Smooth muscle cell (in vitro differentiated cells): ENCODE measurements at regions not wholly inside any gene's neighbourhood (a gene's known extent, or its start where the extent isn't known, plus 50 kb on each side); places are given as distances from the start of the nearest gene placed in this dataset.

Experiments
- DNase-seq: peaks from one replicate; lab custom pipeline; 2025; ENCODE audit not compliant: unreplicated experiment; lab: John Stamatoyannopoulos, UW
- H2AFZ ChIP-seq: fragments of 200-600 bp; sonication (generic); 2 replicates; pipeline ENCODE4 v1.6.0; 2016; ENCODE audit warnings: antibody characterized with exemption, low read depth, mild to moderate bottlenecking
- H3F3A ChIP-seq: fragments of 200-600 bp; sonication (generic); 2 replicates; pipeline ENCODE4 v1.6.0; 2017; ENCODE audit warnings: antibody characterized with exemption, low read depth
- H3K27ac ChIP-seq: fragments of 200-600 bp; sonication (generic); 2 replicates; pipeline ENCODE4 v1.5.1; 2016; ENCODE audit warnings: low read depth, mild to moderate bottlenecking
- H3K27me3 ChIP-seq: fragments of 200-600 bp; sonication (generic); 2 replicates; pipeline ENCODE4 v1.6.1; 2016; ENCODE audit warnings: low read depth, mild to moderate bottlenecking
- H3K36me3 ChIP-seq: fragments of 200-600 bp; sonication (generic); 2 replicates; pipeline ENCODE4 v1.5.1; 2016; ENCODE audit warnings: low read depth
- H3K4me1 ChIP-seq: fragments of 200-600 bp; sonication (generic); 2 replicates; pipeline ENCODE4 v1.5.1; 2016; ENCODE audit warnings: low read depth
- H3K4me2 ChIP-seq: fragments of 200-600 bp; sonication (generic); 2 replicates; pipeline ENCODE4 v1.6.0; 2016; ENCODE audit warnings: mild to moderate bottlenecking
- H3K4me3 ChIP-seq: fragments of 200-600 bp; sonication (generic); 2 replicates; pipeline ENCODE4 v1.5.1; 2016; ENCODE audit warnings: mild to moderate bottlenecking
- H3K79me2 ChIP-seq: fragments of 200-600 bp; sonication (generic); 2 replicates; pipeline ENCODE4 v1.6.0; 2016; ENCODE audit warnings: low read depth, mild to moderate bottlenecking
- H3K9ac ChIP-seq: fragments of 200-600 bp; sonication (generic); 2 replicates; pipeline ENCODE4 v1.6.0; 2016; ENCODE audit warnings: low read depth
- H3K9me3 ChIP-seq: fragments of 200-600 bp; sonication (generic); replicated peaks from 2 replicates; pipeline ENCODE4 v1.5.1; 2016; ENCODE audit warnings: low read depth
- H4K20me1 ChIP-seq: fragments of 200-600 bp; sonication (generic); 2 replicates; pipeline ENCODE4 v1.6.0; 2016; ENCODE audit warnings: low read depth
- WGBS: methylation state at CpG from one replicate; pipeline ENCODE4 v1.1.7; 2016; ENCODE audit warnings: low lambda C conversion rate; 5-methylcytosine and 5-hydroxymethylcytosine counted together
- TF ChIP-seq, protein P1 (sequence below): fragments of 200-600 bp; sonication (generic); IDR thresholded peaks from 2 replicates; pipeline ENCODE4 v1.5.1; 2017; ENCODE audit warnings: borderline replicate concordance, mild to moderate bottlenecking, antibody characterized with exemption; ENCODE audit not compliant: insufficient read depth, poor library complexity, severe bottlenecking

DNA sequence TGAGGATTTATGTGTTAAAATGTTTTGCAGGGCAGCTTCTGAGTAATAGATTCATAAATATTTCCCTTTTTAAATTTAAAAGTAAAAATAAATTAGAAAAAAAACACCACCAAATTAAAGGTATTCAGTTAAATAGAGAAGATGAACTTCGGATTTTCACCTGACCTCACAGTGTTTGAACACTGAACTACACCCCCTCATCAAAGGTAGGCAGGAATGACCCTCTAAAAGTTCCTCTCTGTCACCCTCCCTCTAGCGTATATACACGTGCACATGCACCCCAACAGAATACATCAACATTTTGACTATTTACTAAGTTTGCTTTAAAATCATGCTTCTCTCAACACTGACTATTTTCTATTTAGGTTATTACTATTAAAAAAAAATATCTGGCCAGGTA lies 528.3 kb downstream of the QKI start:
- Histone ChIP-seq H4K20me1 (no peaks in the 10 kb centered on the region), H3K4me2 (no peak overlapping the region), H3K79me2 (no peaks in the 10 kb centered on the region), H3K4me3 (no peak overlapping the region), H3K9ac (no peak overlapping the region), H3K27me3 (peaks cover 8% of the 10 kb centered on the region), H2AFZ (no peak overlapping the region), H3F3A (no peaks in the 10 kb centered on the region), H3K36me3 (no peaks in the 10 kb centered on the region), H3K9me3 (no peaks in the 10 kb centered on the region), H3K4me1 (peaks cover 45% of the 10 kb centered on the region), H3K27ac (no peak overlapping the region)
- 65% methylated on average over 3 of the region's 3 CpGs for WGBS
- no peak for DNase-seq
- TF ChIP-seq, protein P1, sequence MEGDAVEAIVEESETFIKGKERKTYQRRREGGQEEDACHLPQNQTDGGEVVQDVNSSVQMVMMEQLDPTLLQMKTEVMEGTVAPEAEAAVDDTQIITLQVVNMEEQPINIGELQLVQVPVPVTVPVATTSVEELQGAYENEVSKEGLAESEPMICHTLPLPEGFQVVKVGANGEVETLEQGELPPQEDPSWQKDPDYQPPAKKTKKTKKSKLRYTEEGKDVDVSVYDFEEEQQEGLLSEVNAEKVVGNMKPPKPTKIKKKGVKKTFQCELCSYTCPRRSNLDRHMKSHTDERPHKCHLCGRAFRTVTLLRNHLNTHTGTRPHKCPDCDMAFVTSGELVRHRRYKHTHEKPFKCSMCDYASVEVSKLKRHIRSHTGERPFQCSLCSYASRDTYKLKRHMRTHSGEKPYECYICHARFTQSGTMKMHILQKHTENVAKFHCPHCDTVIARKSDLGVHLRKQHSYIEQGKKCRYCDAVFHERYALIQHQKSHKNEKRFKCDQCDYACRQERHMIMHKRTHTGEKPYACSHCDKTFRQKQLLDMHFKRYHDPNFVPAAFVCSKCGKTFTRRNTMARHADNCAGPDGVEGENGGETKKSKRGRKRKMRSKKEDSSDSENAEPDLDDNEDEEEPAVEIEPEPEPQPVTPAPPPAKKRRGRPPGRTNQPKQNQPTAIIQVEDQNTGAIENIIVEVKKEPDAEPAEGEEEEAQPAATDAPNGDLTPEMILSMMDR = no peak

DNA sequence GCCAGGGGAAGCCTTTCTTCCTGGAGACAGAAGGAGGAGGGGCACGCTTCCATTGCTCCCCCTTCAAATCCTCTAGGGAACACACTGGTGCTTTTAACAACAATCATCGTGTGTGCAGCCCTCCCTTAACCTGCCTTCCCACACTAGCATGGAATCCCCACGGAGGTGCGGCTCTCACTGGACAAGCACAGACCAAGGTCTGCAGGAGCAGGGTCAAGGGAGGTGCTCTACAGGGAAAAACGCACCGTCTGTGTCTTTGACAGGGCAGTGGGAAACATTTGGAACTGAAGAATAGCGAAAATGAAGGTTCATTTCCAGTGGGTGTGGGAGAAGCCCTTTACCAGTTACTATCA lies 527.1 kb downstream of the QKI start:
- Histone ChIP-seq H3K9me3 (no peaks in the 10 kb centered on the region), H3K27me3 (peaks cover 8% of the 10 kb centered on the region), H3K36me3 (no peaks in the 10 kb centered on the region), H2AFZ (no peak overlapping the region), H4K20me1 (no peaks in the 10 kb centered on the region), H3K27ac (no peak overlapping the region), H3K4me1 (peaks cover 45% of the 10 kb centered on the region), H3K4me2 (no peak overlapping the region), H3F3A (no peaks in the 10 kb centered on the region), H3K79me2 (no peaks in the 10 kb centered on the region), H3K9ac (no peak overlapping the region), H3K4me3 (no peak overlapping the region)
- DNase-seq = no peak
- TF ChIP-seq, protein P1 = no peak
- WGBS = 73% methylated on average over 7 of the region's 7 CpGs

DNA sequence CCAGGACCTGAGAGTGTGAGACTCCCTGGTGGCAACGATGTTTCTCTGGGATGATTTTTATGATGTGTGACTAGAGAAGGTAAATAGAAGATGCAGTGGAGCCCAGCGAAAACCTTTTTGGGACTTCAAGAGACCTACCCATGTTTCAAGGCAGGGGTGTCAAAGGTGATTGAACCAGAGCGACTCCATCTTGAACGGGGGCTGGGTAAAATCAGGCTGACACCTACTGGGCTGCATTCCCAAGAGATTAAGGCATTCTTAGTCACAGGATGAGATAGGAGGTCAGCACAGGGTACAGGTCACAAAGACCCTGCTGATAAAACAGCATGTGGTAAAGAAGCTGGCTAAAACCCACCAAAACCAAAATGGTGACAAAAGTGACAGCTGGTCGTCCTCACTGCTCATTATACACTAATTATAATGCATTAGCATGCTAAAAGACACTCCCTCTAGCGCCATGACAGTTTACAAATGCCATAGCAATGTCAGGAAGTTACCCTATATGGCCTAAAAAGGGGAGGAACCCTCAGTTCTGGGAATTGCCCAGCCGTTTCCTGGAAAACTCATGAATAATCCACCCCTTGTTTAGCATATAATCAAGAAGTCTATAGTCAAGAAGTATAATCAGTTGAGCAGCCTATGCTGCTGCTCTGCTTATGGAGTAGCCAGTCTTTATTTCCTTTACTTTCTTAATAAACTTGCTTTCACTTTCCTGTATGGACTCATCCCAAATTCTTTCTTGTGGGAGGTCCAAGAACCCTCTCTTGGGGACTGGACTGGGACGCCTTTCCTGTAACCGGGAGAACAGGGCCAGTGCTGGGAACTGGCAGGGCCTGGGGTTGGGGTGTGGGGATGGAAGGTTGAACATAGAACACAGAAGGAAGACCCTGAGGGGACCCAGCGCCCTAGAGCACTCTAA lies 526.4 kb downstream of the QKI start:
- H3K9ac ChIP-seq = no peak overlapping the region
- no peaks in the 10 kb centered on the region for H3K79me2 ChIP-seq
- no peaks in the 10 kb centered on the region for H4K20me1 ChIP-seq
- peaks cover 41% of the 10 kb centered on the region for H3K4me1 ChIP-seq
- no peaks in the 10 kb centered on the region for H3K9me3 ChIP-seq
- no peak for DNase-seq
- 85% methylated on average over 10 of the region's 10 CpGs for WGBS
- H3F3A ChIP-seq = no peaks in the 10 kb centered on the region
- peaks cover 5% of the 10 kb centered on the region for H3K27me3 ChIP-seq
- no peaks in the 10 kb centered on the region for H3K36me3 ChIP-seq
- no peak overlapping the region for H2AFZ ChIP-seq
- no peak overlapping the region for H3K27ac ChIP-seq
- TF ChIP-seq, protein P1 = no peak
- no peak overlapping the region for H3K4me3 ChIP-seq
- H3K4me2 ChIP-seq = no peak overlapping the region

DNA sequence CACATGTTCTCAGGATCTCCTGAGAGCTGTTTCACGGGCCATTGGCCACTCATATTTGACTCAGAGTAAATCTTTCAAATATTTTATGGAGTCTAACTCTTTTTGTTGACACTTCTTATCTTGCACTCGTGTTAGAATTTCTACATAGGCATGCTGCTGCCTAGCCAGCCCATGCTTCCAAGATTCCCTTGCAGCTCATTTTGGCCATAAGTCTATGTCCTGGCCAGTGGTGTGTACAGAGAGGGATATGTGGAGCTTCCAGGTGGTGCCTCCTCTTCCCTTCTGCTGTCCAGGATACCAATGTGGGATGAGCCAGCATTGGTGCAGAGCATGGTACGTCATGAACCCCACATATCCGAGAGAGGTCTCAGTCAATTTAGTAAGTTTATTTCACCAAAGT lies 522.6 kb downstream of the QKI start:
- Histone ChIP-seq H3K9me3 (no peaks in the 10 kb centered on the region), H3K27me3 (peaks cover 4% of the 10 kb centered on the region), H2AFZ (no peak overlapping the region), H4K20me1 (no peaks in the 10 kb centered on the region), H3K9ac (no peak overlapping the region), H3F3A (no peaks in the 10 kb centered on the region), H3K4me3 (no peak overlapping the region), H3K4me1 (peaks cover 11% of the 10 kb centered on the region), H3K79me2 (no peaks in the 10 kb centered on the region), H3K27ac (no peak overlapping the region), H3K36me3 (no peaks in the 10 kb centered on the region), H3K4me2 (no peak overlapping the region)
- TF ChIP-seq, protein P1 = no peak
- WGBS = 88% methylated on average over 4 of the region's 4 CpGs
- no peak for DNase-seq
